K562 (cell line): ENCODE measurements at regions not wholly inside any gene's neighbourhood (a gene's known extent, or its start where the extent isn't known, plus 50 kb on each side); places are given as distances from the start of the nearest gene placed in this dataset.

Experiments
- CREB3L1 ChIP-seq: fragments of 450-650 bp; IDR thresholded peaks from 2 replicates; pipeline ENCODE4 v1.6.1; 2014; ENCODE audit warnings: low read depth, mild to moderate bottlenecking, moderate library complexity, borderline replicate concordance
- CXXC5 ChIP-seq: fragments of 250-450 bp; sonication (Bioruptor Pico); IDR thresholded peaks from 2 replicates; pipeline ENCODE4 v1.8.0; 2022; ENCODE audit warnings: inconsistent platforms, mild to moderate bottlenecking, moderate library complexity
- MAZ ChIP-seq, 2 experiments: fragments of 450-650 bp in 1 of 2; sonication (generic) in 1 of 2; formaldehyde crosslinking; IDR thresholded peaks in 1 of 2; conservative IDR thresholded peaks in 1 of 2; 2 replicates each; pipeline versions ENCODE4 v1.4.0 to v1.5.0; 2020; ENCODE audit warnings: mild to moderate bottlenecking in 1 of 2, missing genetic modification reagents in 1 of 2
- MGA ChIP-seq: fragments of 450-650 bp; IDR thresholded peaks from 2 replicates; pipeline ENCODE4 v1.6.1; 2016; ENCODE audit warnings: mild to moderate bottlenecking, moderate library complexity
- POLR2G ChIP-seq: fragments of 200-400 bp; formaldehyde crosslinking; IDR thresholded peaks from 2 replicates; pipeline ENCODE4 v1.6.1; 2017; ENCODE audit warnings: low read depth, mild to moderate bottlenecking, antibody characterized with exemption, low read length, moderate library complexity
- PRDM10 ChIP-seq: fragments of 450-650 bp; IDR thresholded peaks from 2 replicates; pipeline ENCODE4 v1.6.1; 2018; ENCODE audit not compliant: partially characterized antibody

GRCh38 chr9:41643571-41644279 lies 454.6 kb upstream of the ZNG1F start (continued):
- TF ChIP-seq MGA (peak; percentile 89), MAZ (CRISPR knock-in tag; conservative IDR thresholded peaks at IDR 0.05 in 1 of 2, IDR thresholded peaks at IDR 0.05 in 1 of 2) (peak; percentile 28 to 53; a peak in 1 of 4 replicates), POLR2G (peak; percentile 87), PRDM10 (peak; percentile 83), CREB3L1 (peak; percentile 24; the same call in 1 of the 2 replicates), CXXC5 (peak; percentile 72)
